Epithelial cell of proximal tubule (primary cell): ENCODE measurements at regions not wholly inside any gene's neighbourhood (a gene's known extent, or its start where the extent isn't known, plus 50 kb on each side); places are given as distances from the start of the nearest gene placed in this dataset.

Experiments
- DNase-seq: peaks from one replicate; pipeline ENCODE4 v3.0.0-alpha.2; 2011; ENCODE audit warnings: low read depth
- H3K4me3 ChIP-seq: 2 replicates; pipeline ENCODE4 v1.5.1; 2011; ENCODE audit warnings: low read depth, mild to moderate bottlenecking, low read length
- TF ChIP-seq, protein P1 (sequence below): conservative IDR thresholded peaks from 2 replicates; pipeline ENCODE4 v1.5.1; 2012; ENCODE audit warnings: low read depth, mild to moderate bottlenecking, low read length

- no peak for DNase-seq
These were observed 119.9 kb upstream of the JUN start for GRCh38 chr1:58903514-58904298.

DNA sequence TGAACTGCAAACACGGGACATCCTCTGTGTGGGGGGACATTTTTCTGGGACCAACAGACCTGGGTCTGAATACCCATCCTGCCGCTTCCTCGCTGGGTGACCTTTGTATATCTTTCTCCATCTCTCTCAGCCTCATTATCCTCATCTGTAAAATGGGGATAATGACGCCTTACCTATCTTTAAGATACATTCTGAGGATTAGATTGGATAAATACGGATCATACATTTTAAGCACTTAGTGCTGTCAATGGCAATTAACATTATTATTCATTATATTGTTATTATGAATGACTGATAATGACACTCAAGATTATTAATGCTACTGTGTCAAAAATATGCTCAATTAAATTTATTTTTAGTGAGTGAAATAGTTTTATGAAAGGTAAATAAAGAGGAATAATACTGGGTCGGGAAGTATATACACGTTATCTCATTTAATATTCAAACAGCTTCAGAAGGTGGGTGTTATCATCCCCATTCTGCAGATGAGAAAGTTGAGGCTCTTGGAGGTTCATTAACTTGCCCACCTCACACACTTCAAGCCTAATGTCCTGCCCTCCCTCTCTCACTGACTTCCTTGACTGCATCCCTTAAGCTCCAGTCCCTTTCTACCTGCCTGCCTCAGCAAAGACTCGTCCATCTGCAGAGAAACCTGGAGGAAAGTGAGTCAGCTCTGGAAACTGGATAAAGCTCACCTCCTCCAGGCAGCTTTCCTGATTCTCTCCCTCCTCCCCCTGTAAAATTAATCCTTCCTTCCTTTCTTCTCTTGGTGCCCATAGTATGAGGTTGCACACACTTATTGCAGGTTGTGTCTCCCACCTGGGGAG, 120.7 kb upstream of the JUN start:
- DNase-seq = no peak
- H3K4me3 ChIP-seq = peak overlapping the region; percentile 56
- TF ChIP-seq, protein P1, sequence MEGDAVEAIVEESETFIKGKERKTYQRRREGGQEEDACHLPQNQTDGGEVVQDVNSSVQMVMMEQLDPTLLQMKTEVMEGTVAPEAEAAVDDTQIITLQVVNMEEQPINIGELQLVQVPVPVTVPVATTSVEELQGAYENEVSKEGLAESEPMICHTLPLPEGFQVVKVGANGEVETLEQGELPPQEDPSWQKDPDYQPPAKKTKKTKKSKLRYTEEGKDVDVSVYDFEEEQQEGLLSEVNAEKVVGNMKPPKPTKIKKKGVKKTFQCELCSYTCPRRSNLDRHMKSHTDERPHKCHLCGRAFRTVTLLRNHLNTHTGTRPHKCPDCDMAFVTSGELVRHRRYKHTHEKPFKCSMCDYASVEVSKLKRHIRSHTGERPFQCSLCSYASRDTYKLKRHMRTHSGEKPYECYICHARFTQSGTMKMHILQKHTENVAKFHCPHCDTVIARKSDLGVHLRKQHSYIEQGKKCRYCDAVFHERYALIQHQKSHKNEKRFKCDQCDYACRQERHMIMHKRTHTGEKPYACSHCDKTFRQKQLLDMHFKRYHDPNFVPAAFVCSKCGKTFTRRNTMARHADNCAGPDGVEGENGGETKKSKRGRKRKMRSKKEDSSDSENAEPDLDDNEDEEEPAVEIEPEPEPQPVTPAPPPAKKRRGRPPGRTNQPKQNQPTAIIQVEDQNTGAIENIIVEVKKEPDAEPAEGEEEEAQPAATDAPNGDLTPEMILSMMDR = no peak

More at GRCh38 chr1:58903514-58904298, 119.9 kb upstream of the JUN start:
- TF ChIP-seq, protein P1 = no peak
- H3K4me3 ChIP-seq = peak overlapping the region; percentile 56

DNA sequence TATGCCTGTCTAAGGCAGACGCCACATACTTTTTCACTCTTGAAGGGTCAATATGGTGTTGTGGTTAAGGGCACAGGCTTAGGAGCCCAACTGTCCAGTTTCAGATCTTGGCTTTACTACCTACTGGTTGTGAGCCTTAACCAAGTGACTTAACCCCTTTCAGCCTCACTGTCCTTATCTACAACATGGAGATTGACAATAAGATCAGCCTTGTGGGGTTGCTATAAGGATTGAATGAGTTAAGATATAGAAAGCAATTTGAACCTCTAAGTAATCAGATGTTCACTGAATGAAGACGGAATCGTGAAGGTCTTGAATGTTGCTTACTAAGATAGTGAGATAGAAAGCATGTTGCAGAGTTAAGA, 121.3 kb upstream of the JUN start:
- H3K4me3 ChIP-seq = no peak overlapping the region
- TF ChIP-seq, protein P1 = no peak

DNA sequence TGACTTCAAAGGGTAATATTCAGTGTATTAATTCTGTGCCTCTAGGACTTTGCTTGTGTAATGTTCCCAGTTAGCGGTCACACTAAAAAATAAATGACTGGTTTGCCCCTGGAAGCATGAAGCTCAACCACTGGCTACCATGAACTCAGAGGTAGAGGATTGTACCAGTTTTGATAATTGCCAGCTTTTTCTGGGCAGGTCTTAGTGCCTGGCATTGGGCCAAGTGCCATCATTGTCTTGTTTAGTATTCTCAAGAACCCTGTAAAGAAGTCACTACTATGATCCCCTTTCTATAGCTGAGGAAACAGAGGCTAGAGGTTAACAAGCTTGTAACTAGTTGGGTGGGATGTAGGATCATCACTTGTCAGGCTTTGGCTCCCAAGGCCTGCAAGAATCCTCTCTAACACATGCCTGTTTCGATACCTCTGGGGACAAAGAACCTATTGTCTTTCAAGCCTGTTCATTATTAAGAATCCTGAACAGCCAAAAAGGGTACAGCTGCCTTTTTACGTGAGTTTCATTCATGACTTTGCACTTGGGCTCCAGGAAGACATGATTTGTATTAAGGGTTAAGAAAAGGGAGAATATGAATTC, 121.9 kb upstream of the JUN start:
- no peak overlapping the region for H3K4me3 ChIP-seq
- TF ChIP-seq, protein P1 = no peak
- DNase-seq = no peak

More for the DNA sequence above, 121.3 kb upstream of the JUN start:
- DNase-seq = no peak

DNA sequence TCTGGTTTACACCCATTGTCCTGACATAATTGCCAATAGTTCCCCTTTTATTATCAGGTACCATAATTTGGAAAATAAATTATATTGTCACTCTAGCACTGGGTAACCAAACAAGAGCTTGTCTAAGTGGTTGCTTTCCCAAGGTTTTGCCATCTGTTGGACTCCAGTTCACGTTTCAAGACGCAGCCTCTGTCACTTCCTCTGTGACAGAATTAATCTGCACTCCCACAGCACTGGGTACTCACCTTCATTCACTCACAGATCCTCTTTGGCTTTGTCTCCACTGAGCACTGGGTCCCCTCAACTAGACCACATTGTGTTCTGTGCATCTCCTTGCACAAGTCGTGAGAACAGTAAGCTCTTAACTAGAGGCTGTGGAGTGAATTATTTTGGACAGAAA, 123.6 kb upstream of the JUN start:
- H3K4me3 ChIP-seq = no peak overlapping the region
- TF ChIP-seq, protein P1 = no peak
- no peak for DNase-seq

DNA sequence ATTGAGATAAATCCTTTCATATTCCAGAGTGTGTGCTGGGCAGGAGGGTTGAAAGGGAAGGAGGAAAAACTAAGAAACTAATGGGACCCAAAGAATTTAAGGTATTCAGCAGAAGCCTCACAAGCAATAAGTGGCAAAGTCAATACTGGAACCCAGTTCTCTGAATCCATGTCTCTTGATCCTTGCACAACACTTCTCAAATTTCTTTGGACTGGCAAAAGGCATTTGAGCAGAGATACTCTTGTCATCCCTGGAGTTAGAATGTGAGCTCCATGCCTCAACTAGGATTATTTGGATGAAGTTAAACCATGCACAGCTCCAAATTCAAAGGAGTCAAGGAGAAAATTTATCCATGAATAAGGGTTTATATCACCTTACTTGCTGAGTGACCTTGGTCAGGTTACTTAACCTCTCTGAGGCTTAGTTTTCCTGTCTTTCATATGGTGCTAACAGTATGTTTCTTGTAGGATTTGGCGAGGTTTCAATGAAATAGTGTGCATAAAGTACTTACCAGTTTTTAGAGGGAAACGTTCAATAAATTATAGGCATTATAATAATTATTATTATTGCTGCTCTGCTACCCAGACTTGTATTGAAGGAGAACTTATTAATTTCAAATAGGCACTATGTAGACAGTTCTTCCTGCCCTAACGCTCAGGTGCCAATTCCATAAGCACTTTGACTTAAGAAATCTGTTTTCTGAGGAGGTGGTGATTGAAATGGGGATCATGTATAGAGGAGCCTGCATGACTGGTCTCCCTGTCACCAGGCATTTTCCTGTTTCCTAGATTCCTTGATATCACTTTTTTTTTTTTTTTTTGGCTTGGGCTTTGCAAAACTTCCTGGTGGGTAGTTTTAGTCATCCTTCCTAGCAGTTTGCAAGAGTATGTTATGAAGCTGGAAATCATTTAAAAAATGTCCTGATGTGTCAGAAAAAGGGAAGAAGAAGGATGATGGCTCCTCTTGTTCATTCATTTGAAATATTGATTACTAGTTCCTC, 125.0 kb upstream of the JUN start:
- no peak for DNase-seq
- TF ChIP-seq, protein P1 = no peak
- no peak overlapping the region for H3K4me3 ChIP-seq
